Loucy (cell line): ENCODE measurements at regions not wholly inside any gene's neighbourhood (a gene's known extent, or its start where the extent isn't known, plus 50 kb on each side); places are given as distances from the start of the nearest gene placed in this dataset.

Source experiments
- CTCF ChIP-seq: fragments of 200-600 bp; sonication (generic); conservative IDR thresholded peaks from 2 replicates; pipeline ENCODE4 v1.5.1; 2014; ENCODE audit warnings: mild to moderate bottlenecking, antibody characterized with exemption, low read length
- EZH2phosphoT487 ChIP-seq: fragments of 200-600 bp; IDR thresholded peaks from 2 replicates; pipeline ENCODE4 v1.6.1; 2018; ENCODE audit warnings: antibody characterized with exemption, mild to moderate bottlenecking, moderate library complexity, borderline replicate concordance

- TF ChIP-seq CTCF: no peak
- no peak for TF ChIP-seq EZH2phosphoT487
Observed at GRCh38 chr12:116332705-116333380, 55.4 kb upstream of the MED13L start.
